Hematopoietic multipotent progenitor cell treated with erythropoietin and hydrocortisone succinate and interleukin-3 and kit ligand, for 8 days (in vitro differentiated cells): ENCODE measurements at regions not wholly inside any gene's neighbourhood (a gene's known extent, or its start where the extent isn't known, plus 50 kb on each side); places are given as distances from the start of the nearest gene placed in this dataset.
"Not testable (repeated sequence)": the region's sequence is repeated elsewhere in the genome, so short reads cannot be mapped to it uniquely, and the experiment has no call there.

Experiments
- DNase-seq: peaks from one replicate; pipeline ENCODE4 v3.0.0-alpha.2; 2015

DNA sequence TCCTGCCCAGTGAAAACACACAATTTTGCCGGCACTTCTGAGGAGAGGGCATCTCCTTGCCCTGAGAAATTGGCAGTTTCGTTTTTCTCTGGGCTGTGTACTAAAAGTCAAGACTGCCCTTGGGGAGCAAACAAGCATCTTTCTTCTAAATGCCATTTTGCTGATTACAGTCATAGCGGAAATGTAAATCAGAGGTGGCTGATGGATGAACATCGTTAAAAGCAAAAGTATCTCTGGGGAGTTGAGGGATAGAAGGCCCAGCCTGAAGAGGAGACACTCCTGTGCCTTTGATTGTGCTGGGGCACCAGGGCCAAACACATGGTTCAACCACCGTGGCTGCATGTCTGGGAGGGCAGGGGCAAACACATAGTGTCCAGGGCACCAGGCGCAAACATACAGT lies 49.8 kb downstream of the ABCC12 start:
- DNase-seq, result no peak

DNA sequence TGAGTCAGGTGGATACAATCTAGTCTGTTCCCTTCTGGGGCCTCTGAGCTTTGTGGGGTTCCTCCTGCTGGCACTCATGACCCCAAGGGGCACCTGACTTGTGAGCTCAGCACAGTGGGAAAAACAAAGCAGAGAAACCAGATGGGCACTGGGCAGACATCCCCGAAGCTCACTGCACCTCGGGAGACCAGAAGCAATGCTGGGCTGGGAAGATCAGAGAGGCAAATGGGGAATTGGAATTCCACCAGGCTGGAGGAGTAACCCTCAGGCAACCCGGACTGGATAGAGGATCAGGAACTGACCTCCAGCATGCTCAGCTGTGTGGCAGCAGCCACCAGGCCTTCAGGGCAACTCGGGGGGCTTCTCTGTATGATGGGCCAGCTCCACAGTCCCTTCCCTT lies 50.3 kb downstream of the ABCC12 start:
- DNase-seq, result no peak

DNA sequence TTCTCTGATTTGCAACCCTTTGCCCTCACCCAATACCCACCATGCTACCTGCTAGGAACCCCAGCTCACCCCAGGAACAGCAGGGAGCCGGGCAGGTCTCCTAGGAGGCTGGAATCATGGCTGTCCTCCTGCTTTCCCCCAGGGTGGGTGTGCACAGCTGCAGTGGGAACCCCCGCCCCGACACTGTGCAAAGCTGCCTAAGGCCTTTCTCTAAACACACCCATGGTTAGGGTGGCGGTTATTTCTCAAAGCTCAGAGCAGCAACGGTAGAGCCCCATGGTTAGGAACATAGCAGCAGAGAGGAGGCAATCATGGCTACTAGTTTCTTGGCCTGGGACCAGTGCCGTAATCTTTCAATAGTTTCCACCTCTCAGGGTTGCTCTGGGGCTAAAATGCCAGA lies 52.2 kb downstream of the ABCC12 start:
- DNase-seq, result no peak

DNA sequence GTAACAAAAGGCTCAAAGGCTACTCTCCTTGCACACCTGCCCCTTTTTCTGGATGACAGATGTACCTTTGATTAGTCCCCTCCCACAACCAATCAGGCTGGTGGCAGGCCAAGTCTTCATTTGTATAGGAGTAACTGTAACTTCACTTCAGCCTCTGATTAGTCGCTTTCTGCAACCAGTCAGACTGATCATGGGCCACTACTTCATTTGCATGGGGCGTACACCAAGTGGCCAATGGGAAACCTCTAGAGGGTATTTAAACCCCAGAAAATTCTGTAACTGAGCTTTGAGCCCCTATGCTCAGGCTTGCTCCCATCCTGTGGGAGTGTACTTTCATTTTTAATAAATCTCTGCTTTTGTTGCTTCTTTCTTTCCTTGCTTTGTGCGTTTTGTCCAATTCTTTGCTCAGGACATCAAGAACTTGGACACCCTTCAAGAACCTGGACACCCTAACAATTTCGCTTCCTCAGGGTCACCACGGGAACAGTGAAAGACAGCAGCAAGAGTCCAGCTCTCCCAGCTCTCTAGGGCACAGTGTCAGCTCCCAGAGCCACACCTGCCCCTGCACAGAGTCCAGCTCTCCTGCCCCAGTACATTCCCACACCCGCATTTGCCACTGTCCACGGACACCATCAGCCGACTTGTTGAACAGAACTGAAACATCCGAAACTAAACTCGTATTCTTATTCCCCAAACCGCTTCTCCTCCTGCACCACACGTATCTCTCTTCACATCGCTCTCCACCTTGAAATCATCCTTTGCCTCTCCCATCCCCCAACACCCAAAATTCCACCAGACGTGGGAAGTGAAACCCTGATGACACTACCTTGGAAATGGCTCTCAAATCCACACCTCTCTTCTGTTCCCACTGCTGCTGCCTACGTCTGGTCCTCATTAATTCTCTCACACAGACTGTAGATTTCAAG lies 53.4 kb downstream of the ABCC12 start:
- DNase-seq, result no peak

DNA sequence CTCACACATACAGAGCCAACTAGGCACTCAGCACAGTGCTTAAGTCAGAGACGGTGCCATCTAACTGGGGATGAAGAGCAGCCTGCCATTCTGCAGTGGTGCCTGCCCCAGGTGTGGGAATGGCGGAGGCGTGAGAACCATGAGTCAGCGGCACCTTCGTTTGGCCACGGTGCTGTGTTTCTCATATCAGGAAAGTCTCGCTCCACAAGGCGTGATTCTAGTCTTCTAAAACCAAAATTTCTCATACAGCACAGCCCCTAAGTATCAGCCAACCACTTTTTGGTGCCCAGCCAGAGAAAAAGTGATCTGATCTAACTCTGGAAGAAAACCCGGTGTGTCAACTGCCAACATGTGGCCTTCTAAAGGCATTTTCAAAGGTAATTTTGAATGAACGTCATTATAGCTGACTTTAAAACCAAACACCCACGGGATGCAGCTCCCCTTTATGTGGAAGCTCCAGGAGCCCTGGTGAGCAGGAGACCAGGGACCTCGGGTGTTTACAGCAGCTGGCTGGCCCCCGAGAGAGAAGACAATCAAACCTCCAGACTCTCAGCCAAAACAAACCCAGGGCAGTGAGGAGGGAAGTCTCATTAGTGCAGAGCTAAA lies 54.6 kb downstream of the ABCC12 start:
- DNase-seq, result no peak

DNA sequence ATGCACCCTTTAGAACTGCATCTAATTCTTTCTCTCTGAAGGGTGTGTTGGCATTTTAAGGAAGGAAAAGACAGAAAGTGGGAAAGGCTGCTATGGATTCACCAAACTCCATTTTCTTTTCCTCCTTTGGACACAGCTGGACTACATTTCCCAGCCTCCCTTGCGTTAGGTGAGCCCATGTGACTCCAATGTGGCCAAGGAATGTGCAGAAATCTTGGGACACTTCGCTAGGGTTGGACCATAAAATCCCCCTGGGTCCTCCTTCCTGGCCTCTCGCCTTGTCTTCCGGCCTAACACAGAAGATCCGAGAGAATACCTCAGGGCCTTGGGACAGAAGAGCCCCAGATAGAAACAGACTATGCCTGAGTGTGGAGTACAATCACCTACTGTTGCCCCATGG lies 56.3 kb downstream of the ABCC12 start:
- DNase-seq, result no peak

DNA sequence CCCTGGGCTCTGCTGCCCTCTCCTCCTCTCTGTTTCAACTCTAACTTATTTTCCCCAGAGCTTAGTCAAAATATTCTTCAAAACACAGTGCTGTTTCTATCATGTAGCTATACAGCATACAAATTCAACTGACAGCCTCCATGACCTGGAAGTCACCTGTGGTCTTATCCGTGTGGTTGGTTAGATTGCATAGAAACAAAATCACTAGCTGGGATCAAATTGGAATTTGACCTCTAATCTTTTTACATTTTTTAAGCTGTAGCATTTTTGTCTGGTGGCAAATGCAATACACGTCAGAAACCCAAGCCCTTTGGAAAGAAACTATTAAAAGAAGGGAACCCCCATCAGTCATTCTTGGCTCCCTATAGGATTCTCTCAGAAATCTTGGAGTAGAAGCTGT lies 57.3 kb downstream of the ABCC12 start:
- no peak for DNase-seq

DNA sequence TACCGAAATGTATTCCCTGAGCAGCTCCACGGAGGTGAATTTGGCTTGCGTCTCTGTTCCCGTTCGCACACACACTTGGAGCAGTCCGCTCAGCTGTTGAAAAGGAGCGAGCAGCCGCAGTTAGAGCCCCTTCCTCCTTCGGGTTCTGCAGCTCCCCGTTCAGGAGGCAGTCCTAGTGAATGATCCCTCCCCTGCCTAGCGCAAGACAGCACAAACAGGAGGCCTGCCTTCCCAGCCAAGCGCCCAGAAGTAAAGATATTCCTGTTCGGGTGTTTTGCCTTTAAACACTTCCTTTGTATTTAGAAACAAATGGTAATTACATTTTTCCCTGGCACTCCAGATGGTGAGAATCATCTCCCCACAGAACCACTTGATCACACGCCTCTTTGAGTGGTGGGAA lies 64.7 kb downstream of the ABCC12 start:
- DNase-seq, result no peak

DNA sequence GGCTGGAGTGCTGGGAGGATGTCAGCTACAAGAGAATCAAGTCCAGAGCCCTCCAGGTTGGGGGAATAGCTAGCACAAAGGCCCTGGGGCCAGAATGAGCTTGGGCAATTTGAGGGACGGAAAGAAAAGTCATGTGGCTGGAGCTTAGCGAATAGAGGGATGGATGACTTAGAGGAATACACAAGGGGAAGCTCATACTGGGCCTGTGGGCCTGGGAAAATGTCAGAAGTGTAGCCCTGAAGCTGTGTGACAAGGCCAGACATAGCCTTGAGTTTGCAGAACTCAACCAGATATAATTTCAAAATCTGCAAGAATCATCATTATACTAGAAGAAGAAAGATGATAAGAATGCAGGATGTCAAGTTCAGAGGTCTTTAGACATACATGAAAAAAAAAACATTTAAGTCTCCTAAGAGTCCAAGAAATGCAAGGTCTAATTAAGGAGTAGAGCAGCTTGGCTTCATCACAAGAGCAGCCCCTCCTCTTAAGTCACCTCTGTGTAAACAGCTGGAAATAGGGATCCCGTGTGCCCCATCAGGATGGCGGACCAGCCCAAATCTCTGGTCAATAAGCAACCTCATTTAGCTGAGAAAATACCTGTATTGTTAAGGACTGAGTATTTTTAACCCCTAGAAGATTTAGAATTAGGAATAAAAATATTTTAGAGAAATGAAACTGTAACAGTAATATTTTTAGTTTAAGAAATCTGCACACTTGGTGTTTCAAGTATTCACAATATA lies 66.6 kb downstream of the ABCC12 start:
- DNase-seq, result no peak

DNA sequence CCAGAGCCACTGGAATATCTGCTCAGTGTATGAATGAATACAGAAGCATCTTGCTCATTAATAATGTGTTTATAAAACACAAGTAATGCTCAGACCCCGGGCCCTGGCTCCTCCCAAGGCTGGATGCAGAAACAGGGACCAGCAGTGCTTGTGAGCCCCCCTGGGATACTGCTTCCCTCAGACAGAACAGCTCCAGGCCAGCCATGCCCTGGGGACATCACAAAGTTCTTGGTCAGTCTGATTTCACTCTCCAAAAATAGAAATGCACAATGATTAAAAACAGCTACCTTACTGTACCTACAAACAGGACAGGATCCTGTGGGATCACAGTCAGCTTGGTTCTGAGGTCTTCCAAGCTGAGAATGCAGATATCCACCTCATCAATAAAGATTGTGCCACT lies 68.2 kb downstream of the ABCC12 start:
- no peak for DNase-seq

DNA sequence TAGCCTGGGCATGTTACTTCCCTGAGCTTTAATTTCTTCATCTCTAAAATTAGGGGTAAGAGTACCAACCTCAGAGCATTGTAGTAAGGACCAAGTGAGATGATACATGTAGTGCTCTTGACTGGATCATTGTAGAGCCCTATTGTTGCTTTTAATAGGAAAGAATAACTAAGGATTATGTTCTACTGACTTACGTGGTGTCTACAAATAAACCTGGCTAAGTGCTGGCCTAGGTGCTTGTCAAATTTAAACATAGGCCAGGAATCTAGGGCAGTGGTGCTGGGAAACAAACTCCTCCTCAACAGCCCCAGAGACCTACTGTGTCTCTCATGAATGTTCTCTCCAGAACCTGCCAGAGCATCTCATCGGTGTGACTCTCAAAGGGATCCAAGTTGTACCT lies 69.4 kb downstream of the ABCC12 start:
- no peak for DNase-seq

DNA sequence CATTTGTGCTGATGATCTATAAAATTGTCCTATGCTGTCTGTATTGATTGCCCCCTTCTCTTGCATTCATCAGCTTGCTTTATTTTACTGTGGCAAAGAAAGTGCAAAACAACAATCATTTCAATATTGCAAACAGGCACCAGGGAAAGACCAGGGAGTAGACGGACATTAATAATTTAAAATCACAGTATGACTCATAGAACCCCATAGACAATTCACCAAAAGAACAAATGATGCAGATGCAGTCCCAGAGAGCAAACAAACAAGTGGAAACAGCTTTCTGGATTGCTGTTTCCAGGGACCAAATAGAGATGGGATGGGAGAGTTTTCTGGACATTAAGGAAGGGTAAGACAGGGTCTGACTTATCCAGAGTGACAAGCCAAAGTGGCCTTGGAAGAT lies 70.1 kb downstream of the ABCC12 start:
- DNase-seq, result no peak

DNA sequence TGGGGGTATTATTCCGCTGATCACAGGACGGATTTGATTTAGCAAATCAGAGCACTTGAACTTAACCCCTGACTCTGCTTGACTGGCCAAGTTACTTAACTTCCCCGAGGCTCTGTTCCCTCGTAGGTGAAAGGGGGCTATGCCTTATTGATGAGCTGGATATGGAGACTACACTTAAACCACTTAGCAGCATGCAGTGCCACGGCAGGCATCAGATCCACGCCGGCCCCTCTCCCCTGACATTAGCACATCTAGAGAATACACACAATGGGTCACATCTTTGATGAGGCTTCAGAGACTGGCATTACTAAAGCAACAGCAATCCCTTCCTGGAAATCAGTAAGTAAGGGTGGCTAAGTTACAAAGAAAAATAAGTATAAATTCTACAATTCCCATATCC lies 71.0 kb downstream of the ABCC12 start:
- DNase-seq, result no peak

DNA sequence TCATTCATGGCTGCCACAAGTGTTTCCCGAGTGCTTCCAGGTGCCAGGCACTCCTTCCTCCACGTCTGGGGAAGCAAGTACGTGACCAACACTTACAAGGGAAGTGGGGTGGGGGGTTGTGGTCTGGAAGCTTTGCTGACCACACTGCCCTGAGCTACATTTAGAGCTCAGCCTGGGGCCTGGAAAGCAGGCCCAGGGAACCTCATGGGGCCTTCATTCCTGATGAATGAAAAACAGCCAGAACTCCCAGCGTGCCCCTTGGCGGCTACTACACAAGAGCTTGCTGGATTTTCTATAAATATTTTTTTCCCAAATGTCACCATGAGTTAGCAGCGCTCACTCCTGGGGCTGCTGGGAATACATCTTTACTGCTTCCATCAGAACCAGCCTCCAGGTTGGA lies 73.3 kb downstream of the ABCC12 start:
- DNase-seq, result no peak

DNA sequence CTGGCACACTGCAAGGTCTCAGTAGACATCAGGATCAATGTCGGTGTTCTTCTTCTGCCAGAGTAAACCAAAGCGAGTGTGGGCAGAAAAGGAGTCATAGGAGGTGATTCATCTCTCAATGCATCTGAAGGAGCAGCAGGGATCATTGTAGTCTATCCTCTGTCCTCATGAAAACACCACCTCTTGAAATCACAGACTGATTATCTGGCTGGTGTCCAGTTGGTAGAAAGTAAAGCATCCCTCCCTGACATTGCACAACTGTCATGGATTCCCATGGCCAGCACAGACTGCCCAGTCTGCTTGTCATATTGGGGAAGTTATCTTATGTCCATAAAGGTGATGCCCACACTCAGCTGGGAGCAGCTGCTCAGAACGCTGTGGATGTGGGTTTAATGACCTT lies 74.1 kb downstream of the ABCC12 start:
- no peak for DNase-seq

DNA sequence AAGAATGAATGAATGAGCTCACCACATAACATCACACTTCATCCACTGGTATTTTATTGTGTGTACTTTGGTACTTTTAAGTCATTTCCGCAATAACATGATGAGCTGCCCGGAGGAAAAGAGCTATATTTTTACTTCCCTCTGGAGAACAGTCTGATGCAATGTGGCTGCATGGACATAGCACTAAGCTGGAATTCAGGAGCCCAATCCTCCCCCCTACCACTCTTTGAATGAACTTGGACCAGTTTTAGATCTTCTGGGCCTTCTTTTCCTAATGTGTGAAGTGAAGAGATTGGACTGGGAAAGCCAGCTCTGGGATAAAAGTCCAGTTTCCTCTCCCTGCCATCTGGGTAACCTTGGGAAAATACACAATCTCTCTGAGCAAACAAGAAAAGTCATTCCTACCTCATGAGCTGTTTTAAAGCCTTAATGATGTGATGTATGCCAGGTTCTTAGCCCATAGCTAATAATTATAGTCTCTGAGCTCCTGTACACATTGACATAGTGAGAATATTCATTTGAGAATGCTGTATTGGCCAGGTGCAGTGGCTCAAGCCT lies 79.3 kb downstream of the ABCC12 start:
- no peak for DNase-seq

DNA sequence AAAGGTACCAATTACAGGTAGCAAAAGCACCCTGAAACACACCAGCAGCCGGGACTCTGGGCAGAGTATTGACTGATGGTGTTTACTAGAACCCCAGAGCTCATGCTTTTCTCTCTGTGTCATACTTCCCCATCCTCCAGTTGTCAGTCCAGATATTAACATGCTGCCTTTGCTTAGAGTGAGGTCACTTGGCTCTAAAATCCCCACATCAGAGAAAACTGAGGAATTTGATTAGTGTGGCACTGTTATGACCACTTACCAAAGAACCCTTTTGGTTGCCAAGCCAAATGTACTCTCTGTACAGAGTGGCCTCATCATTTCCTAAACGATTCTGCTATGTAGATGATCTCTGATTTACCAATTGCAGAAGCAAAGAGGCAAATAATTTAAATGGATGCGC lies 80.4 kb downstream of the ABCC12 start:
- no peak for DNase-seq

DNA sequence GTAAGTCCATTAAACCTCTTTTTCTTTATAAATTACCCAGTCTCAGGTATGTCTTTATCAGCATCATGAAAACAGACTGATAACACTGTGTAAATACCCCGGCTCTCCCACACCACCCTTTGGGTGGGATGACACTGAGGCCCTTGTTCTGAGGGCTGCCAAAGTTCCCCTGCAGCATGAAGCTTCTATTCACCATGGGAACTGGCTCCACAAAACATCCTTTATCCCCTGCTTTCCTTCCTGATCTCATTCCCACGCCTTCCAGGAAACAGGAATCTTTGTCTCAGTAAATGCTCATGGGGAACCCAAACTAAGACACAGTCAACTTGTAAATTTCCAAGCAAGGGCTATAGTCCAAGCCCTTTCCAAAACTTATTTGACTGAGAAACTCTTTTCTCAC lies 88.4 kb downstream of the ABCC12 start:
- DNase-seq, result no peak

DNA sequence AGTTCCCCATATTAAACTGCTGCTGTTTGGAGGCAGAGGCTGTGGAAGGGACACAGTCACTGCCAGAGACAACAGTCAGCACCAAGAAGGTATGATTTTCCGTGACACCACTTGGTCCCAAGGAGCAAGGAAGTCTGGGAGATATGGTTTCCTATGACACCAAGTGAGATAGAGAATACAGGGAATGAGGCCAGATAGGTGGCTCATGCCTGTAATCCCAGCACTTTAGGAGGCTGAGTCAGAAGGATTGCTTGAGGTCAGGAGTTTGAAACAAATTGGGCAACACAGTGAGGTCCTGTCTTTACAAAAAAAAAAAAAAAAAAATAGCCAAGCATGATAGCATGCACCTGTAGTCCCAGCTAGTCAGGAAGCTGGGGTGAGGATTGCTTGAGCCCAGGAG lies 90.8 kb downstream of the ABCC12 start:
- no peak for DNase-seq

DNA sequence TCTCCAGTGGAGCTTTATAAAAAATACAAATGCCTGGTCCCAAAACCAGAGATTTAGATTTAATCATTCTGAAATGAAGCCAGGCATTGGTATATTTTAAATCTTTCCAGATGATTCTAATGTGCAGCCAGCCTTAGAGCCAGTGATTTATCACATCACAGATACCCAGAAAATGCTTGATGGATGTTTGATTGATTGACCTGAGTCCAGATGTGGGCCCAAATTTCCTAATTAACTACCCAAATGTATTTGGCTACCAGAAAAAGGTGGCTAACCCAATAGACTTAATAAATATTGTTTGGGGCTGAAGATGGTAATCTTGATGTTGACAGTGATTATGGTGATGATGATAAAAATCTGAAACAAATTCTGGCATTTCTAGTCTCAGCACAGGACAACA lies 93.1 kb downstream of the ABCC12 start:
- no peak for DNase-seq

DNA sequence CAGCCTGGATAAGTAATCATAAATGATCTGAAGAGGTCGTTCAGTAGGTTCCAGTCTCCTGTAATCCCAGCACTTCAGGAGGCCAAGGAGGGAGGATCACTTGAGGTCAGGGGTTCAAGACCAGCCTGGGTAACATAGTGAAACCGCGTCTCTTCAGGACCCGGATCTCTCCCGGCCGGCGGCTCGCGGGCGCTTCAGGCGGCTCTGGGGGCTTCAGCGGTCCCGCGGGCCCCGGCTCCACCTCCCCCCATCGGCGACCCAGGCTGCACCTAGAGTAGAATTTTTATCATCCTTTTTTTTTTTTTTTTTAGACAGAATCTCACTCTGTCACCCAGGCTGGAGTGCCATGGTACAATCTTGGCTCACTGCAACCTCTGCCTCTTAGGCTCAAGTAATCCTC lies 95.9 kb downstream of the ABCC12 start:
- no peak for DNase-seq

DNA sequence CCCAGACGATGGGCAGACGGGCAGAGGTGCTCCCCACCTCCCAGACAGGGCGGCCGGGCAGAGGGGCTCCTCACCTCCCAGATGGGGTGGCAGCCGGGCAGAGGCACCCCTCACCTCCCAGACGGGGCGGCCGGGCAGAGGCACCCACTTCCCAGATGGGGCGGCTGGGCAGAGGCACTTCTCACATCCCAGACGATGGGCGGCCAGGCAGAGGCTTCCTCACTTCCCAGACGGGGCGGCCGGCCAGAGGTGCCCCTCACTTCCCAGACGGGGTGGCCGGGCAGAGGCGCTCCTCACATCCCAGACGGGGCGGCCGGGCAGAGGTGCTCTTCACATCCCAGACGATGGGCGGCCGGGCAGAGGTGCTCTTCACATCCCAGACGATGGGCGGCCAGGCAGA lies 96.6 kb downstream of the ABCC12 start:
- DNase-seq, result not testable (repeated sequence)

DNA sequence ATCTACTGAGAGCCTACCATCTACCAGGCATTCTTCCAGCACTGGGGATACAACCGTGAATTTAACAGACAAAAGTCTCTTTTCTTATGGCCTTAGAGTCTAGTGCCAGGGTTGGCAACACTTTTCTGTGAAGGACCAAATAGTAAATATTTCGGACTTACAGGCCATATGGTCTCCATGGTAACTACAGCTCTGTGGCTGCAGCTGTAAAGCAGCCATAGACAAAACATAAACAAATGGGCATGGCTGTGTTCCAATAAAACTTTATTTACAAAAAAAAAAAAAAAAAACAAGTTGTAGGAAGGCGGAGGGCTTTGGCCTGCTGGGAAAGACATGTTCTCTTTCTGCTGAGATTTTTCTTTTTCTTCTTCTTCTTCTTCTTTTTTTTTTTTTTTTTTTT lies 98.7 kb downstream of the ABCC12 start:
- DNase-seq, result no peak
